NB4 (cell line): ENCODE measurements at regions not wholly inside any gene's neighbourhood (a gene's known extent, or its start where the extent isn't known, plus 50 kb on each side); places are given as distances from the start of the nearest gene placed in this dataset.

Source experiments
- CTCF ChIP-seq: IDR thresholded peaks from one replicate; pipeline ENCODE4 v1.5.1; 2012; ENCODE audit warnings: low read depth, low read length
- MYC ChIP-seq: IDR thresholded peaks from 2 replicates; pipeline ENCODE4 v1.6.1; 2011; ENCODE audit warnings: low read depth, low read length
- POLR2A ChIP-seq: IDR thresholded peaks from 2 replicates; pipeline ENCODE4 v1.6.1; 2011; ENCODE audit warnings: mild to moderate bottlenecking; ENCODE audit not compliant: insufficient read length; ENCODE audit errors: extremely low read depth
- TF ChIP-seq, protein P1 (sequence below): IDR thresholded peaks from 2 replicates; pipeline ENCODE4 v1.6.1; 2011; ENCODE audit warnings: low read depth, low read length

GRCh38 chr16:48704710-48705109 lies 94.7 kb upstream of the N4BP1 start:
- TF ChIP-seq CTCF: no peak
- TF ChIP-seq POLR2A: no peak
- TF ChIP-seq MYC: no peak
- TF ChIP-seq, protein P1, sequence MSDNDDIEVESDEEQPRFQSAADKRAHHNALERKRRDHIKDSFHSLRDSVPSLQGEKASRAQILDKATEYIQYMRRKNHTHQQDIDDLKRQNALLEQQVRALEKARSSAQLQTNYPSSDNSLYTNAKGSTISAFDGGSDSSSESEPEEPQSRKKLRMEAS: no peak
